ENCODE measurements at regions not wholly inside any gene's neighbourhood (a gene's known extent, or its start where the extent isn't known, plus 50 kb on each side); places are given as distances from the start of the nearest gene placed in this dataset.
"Not testable (repeated sequence)": the region's sequence is repeated elsewhere in the genome, so short reads cannot be mapped to it uniquely, and the experiment has no call there.

DNA sequence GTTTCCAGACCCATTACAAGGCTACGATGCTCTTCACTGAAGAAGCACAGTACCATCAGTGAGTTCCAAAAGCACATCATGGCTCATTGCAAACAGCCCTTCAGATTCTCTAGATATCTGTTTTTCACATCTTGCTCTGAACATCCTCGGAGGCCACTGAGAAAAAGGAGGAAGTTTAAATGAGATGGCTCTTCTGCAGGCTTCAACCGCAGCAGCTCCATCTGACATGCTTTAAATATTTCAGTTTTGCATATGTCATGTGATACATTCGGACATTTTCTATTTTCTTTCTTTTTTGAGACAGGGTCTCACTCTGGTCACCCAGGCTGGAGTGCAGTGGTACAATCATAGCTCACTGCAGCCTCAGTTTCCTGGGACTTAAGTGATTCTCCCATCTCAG, 396.8 kb downstream of the NPIPA8 start:
- DNase-seq (ENCODE audit: low read depth): no peak

DNA sequence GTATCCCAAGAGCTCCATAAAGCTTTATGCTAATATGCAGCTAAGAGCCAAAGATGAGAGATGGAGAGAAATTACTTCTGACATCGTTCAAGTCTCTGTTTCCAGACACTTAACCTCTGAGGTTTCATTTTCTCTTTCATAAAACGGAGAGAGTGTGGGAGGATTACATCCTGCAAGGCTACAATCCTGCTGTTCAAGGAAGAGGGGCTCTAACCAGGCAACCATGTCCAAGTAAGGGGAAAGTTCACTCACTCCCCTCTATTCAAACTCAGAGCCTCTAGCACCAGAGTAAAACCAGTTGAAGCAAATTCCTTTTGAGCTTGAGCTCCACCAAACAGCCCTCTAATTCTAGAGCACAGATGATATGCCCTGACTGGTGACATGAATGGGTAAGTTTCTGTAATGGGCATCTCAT, 397.4 kb downstream of the NPIPA8 start:
- no peak for DNase-seq (ENCODE audit: low read depth)

DNA sequence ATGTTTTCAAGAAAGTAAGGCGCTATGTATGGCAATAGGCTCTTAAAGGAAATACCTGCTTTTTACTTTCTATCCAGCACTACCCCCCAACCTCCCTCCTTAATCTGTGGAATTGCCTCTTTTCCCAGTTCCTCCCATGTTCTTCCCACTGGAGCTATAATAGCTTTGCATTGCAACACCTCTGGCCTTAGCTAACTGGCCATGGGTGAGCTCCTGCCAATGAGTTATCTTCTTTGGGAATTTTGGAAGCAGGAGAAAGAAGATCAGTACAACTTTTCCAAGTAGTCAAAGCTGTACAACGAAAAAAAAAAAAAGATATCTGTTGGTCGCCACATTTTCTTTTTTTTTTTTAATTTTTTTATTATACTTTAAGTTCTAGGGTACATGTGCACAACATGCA, 398.0 kb downstream of the NPIPA8 start:
- no peak for DNase-seq (ENCODE audit: low read depth)

DNA sequence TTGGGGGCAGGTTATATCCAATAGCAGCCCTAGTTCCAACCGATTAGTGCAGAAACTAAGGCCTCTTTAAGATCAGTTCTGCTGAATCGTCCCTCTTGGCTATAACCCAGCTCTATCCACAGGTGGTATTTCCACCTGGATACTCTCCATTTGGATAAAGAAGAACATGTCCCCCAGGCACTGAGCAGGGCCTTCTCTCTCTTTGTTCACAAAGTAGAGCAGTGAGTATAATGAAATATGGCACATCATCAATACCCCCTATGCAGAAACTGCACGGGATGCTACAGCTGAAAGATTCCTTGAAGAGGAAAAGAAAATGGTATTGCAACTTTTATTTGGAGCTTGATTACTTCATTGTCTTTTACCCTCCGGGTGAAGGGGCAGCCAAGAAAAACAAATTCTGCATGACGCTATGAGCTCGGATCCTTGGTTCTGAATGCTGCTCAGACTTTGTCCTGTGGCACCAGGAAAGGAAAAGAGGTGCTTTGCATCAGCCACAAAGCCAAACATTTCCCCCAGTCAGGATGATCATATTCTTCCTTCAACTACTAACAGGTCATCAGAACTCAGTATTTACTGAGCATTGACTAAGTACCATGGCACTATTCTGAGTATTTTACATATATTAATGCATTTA, 399.7 kb downstream of the NPIPA8 start:
- DNase-seq (ENCODE audit: low read depth): no peak

DNA sequence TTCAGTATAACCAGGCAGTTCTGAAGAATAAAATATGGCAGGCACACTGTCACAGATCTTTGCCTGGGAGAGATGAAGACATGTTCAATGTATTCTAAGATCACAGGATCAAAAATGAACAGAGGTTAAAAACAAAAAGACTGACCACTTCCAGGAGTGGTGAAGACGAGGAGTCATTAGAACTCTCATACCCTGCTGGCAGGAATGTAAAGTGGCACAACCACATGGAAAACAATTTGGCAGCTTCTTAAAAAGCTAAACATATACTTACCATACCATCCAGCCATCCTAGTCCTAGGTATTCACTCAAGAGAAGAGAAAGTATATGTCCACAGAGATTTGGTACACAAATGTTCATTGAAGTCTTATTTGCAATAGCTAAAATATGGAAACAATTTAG, 406.3 kb downstream of the NPIPA8 start:
- no peak for DNase-seq (ENCODE audit: low read depth)

DNA sequence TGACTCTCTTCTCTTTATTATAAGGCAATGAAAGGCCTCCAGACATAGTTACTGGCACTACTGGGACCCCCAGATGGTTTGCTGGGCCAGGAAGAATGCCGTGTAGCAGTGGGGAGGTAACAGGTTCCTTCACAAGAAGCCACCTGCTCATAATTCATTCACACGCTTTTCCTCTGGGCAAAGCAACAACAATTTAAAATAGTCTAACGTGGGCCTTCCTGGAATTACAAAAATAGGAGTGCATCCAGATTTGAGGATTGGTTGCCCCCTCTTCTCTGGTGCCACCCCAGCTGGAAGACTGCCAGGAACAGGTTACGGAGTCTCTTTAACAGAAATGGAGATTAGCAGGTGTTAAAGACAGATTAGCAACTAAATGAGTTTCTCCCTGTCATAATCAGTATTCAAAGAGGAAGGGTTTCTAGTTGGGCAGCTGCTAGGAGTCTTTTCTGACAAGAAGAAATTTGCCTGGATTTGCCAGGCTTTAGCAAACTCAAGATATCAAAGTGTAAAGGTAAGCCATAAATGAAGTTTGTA, 409.6 kb downstream of the NPIPA8 start:
- no peak for DNase-seq (ENCODE audit: low read depth)

DNA sequence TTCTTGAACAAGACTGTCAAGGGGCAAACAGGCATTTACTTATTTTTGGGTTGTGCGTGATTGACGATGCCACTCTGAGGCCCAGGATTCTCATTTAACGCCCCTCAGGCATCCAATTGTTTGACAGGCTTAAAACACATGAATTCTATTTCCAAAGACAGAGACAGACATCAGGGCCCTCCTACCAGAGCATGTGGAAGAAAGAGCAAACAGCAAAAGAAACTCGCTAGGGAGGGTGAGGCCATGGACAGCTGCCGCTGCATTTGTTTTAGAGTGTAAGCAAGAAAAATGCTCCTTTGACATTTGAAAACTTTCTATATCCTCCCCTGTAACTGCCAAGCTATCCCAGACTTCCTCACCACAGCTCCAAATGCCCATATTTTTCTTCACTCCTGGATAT, 410.1 kb downstream of the NPIPA8 start:
- no peak for DNase-seq (ENCODE audit: low read depth)

- no peak for DNase-seq (ENCODE audit: low read depth)
These were observed 410.8 kb downstream of the NPIPA8 start for GRCh38 chr16:17925761-17926160.

DNA sequence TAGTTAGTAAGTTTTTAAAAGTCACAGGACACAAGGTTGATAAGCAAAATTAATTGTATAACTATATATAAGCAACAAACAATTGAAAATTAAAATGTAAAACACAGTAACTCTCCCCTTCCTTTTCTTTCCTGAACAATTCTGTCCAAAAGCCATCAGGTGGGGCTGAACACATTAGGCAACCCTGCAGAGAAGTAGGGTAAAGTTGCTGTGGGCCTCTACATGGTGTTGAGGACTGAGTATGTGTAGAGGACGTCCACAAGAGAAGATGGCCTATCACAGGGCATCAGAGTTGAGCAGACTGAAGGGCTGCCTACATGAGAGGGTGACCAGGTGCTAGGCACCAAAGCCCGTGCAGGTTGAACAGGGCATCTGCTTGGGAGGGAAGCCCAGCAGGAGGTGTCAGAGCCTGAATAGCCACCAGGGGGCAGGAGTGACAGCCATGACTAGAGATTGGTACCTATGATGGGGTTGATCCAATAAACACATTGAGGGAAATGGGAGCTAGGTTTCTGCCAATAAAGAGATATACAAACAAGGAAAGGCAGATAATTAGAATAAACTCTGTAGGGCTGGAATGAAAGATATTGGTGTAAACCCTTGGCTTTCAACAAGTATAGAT, 415.1 kb downstream of the NPIPA8 start:
- no peak for DNase-seq (ENCODE audit: low read depth)

DNA sequence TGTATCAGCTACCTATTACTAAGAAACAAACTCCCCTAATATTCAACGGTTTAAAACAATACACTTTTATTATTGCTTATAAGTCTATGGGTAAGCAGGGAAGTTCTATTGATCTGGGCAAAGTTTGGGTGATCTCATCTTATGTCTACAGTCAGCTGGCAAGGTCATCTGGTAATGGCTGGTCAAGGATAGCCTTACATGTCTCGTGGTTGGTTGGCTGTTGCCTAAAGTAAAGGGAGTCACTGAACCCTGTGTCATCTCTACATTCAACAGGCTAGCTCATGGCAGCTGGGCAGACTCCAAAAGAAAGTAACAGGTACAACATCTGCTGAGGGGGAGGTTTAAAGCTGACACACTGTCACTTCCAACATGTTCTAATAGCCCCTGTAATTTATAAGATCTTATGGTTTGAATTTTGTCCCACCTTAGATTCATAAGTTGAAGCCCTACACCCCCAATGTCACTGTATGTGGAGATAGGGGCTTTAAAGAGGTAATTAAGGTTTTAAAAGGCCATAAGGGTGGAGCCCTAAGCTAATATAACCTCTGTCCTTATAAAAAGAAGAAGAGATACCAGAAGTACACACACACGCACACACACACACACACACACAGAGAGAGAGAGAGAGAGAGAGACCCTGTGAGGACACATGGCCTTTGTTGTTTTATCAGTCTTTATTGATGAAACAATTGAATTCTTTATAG, 419.1 kb downstream of the NPIPA8 start:
- DNase-seq (ENCODE audit: low read depth): no peak

DNA sequence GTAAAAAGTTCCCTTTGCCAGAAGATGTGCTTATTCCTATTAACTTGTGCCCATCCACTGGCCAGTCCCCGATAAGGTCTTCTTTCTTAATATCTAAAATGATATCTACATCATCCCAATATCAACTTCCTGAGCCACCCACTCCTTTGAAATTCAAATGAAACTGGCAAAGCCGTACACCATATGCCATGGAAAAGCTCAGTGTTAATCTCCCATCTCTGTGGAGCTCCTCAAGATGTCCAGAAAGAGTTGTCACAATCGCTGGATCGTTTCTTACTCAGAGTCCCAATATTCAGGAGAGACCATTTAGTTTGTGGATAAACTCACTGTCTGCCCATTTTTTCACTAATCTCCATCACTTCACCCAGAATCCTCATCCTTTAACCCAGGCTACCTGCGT, 420.7 kb downstream of the NPIPA8 start:
- DNase-seq (ENCODE audit: low read depth): no peak

DNA sequence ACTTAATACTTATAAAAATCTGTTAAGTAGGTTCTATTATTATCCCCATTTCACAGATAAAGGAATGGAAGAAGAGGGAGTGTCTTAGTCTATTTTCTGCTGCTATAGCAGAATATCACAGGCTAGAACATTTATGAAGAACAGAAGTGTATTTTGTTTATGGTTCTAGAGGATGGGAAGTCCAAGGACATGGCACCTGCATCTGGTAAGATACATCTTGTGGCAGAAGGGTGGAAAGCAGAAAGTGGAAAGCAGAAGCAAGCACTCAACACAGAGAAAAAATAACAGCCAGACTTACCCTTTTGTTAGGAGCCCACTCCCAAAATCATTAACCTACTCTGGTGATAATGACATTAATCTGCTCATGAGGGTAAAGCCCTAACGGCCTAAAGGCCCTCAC, 422.4 kb downstream of the NPIPA8 start:
- DNase-seq (ENCODE audit: low read depth): no peak

DNA sequence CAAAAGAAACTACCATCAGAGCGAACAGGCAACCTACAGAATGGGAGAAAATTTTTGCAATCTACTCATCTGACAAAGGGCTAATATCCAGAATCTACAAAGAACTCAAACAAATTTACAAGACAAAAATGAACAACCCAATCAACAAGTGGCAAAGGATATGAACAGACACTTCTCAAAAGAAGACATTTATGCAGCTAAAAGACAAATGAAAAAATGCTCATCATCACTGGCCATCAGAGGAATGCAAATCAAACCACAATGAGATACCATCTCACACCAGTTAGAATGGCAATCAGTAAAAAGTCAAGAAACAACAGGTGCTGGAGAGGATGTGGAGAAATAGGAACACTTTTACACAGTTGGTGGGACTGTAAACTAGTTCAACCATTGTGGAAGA, 425.0 kb downstream of the NPIPA8 start:
- not testable (repeated sequence) for DNase-seq (ENCODE audit: low read depth)

- not testable (repeated sequence) for DNase-seq (ENCODE audit: low read depth)
These were observed 429.9 kb downstream of the NPIPA8 start for GRCh38 chr16:17906626-17907025.

DNA sequence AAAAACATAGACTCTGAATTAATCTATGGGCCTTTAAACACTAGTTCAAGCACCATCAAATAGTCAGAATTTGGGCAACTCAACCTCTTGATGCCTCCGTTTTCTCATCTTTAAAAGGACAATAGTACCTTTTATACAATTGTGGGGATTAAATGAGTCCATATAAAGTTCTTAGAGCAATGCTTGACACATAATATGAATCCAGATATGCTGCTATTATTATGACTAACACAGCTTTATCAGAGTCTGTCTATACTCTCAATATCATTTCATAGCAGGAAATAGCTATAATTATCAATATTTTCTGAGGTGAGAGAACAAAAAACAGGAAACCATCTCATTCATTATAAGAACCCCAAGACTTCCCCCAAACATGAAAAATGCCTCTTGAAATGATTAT, 430.5 kb upstream of the XYLT1 start:
- DNase-seq (ENCODE audit: low read depth): no peak

DNA sequence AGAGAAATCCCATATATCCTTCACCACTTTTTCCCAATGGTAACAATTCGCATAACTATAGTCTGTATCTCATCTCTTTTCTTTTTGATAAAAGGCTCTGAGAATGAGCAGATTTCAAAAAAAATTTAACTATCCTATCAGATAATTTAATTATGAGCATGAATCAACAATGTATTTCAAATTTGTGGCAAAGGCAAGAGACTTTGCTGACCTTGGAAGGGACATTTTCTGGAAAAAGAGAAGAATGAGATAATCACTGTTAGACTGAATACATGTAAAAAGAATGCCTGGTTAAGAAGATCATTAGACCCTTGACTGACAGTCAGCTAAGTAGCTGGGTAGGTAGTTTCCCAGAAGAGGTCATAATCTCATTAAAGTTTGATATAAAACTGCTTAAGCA, 428.4 kb upstream of the XYLT1 start:
- no peak for DNase-seq (ENCODE audit: low read depth)

DNA sequence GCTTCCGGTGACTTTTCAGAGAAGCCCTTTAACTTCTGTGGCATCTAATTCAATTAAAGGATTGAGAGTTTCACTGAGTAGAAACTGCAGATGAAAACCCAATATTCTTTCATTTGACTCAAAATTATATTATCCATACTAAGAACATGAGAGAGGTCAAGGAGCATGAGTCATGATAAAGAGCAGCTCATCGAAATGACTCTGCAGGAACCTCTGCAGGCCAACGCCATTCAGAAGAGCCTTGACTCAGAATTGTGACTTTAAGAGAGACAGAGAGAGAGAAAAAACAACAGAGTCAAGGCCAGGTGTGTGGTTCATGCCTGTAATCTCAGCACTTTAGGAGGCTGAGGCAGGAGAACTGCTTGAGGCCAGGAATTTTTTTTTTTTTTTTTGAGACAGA, 417.2 kb upstream of the XYLT1 start:
- DNase-seq (ENCODE audit: low read depth): no peak

DNA sequence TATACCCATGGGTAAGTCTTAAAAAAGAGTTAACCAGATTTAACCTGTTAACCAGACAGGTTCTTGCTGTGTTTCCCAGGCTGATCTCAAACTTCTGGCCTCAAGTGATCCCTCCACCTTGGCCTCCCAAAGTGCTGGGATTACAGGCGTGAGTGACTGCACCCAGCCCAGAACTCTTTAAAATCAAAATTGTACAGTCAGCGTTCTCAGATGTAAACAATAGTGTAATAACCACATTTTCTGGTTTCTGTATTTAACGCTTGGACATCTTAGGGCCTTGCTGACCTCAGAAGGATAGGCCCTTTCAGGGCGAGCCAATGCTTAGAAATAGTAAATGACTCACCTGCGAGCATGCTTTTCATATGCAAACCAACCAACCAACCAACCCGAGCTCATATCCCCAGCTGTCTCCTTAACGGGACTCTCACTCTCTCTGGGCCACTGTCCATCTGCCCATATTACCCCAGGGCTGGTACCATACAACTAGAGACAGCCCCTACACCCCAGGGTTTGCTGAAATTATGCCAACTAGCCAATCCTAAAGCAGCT, 415.0 kb upstream of the XYLT1 start:
- no peak for DNase-seq (ENCODE audit: low read depth)

GRCh38 chr16:17877821-17878360, 407.1 kb upstream of the XYLT1 start:
- DNase-seq (ENCODE audit: low read depth): no peak

DNA sequence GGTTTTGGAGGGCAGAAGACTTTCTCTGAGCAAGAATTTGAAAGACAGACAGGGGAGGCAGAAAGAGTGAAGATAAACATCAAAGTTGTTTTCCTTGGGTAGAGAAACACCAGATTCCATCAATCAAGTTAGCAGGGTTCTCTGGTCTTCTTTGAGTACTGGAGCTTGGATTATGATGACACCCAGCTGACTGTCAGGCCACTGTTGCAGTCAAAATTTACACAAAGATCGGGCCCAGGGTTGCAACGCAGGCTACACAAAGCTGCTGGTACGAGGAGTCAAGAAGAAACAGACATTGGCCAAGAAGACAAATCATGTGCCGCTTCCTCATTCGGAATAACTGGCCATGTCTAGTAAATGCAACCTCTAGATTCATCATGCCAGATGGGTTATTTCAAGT, 396.2 kb upstream of the XYLT1 start:
- no peak for DNase-seq (ENCODE audit: low read depth)

- DNase-seq (ENCODE audit: low read depth): no peak
These were observed 391.3 kb upstream of the XYLT1 start for GRCh38 chr16:17861981-17862479.

DNA sequence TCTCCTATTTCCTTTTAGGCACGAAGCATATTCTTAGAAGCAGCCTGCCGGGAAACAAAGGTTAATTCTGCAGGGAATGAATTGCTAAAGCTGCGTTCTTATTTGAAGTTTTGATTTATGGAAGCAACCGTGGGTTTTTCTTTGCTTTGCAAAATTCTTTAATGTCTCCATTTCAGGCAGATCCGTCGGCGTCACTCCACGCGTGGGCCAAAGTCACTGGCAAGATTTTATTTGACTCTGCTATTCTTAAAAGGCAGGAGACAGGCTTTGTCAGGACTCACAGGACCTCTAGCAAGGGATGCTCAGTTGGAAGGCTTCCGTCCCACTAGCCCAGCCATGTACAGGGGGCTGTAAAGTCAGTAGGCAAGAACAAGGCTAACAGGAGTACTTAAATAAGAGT, 387.3 kb upstream of the XYLT1 start:
- DNase-seq (ENCODE audit: low read depth): no peak

DNA sequence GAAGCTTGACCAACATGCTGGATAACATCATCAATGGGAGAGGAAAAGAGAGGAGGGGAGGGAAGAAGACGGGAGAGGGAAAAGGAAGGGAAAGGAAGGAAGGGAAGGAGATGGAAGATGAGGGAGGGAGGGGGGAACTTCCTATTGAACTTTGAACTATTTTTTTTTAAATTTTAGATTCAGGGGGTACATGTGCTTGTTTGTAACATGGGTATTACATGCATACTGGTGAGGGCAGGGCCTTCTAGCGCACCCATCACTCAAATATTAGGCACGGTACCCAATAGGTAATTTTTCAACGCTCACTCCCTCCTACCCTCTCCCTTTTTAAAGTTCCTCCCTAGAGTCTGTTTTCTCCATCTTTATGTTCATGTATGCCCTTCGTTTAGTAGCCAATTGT, 383.2 kb upstream of the XYLT1 start:
- no peak for DNase-seq (ENCODE audit: low read depth)

All from amniotic epithelial cell (primary cell).